ENCODE measurements at regions not wholly inside any gene's neighbourhood (a gene's known extent, or its start where the extent isn't known, plus 50 kb on each side); places are given as distances from the start of the nearest gene placed in this dataset.
A peak's percentile ranks its signal among the peaks of the same experiment; 100 is the strongest.
"Not testable (repeated sequence)": the region's sequence is repeated elsewhere in the genome, so short reads cannot be mapped to it uniquely, and the experiment has no call there.

DNA sequence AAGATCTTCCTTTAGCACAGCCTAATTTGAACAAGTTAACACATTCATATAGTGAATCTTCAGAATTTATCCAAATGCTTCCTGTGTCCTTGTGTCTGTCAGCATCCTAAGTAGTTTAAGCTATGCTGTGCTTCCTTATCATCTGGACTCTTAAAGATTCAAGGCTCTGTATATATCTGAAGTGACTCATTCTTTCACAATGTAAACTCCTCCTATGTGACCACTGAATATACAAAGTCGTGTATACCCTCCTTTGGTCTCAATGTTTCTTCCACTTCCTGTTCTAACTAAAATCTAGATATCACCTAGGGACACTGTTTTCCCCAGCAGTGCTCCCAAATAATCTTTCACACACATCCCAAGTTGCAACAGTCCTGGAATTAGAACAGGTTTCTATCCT lies 935.7 kb upstream of the NUDT12 start:
- Histone ChIP-seq H3K4me3 (no peak overlapping the region), H3K9ac (no peak overlapping the region), H4K20me1 (no peaks in the 10 kb centered on the region), H3K9me3 (replicated peaks in 1 of 11) (peaks cover 0 to 4% (median 0%) of the 10 kb centered on the region in 11 experiments; a peak in 1 of 22 replicates), H3K4me1 (no peaks in the 10 kb centered on the region), H3K27me3 (no peaks in the 10 kb centered on the region), H3K4me2 (no peak overlapping the region), H3K27ac (no peak overlapping the region), H3K36me3 (no peaks in the 10 kb centered on the region)
- no peak for TF ChIP-seq Cebpa-rat (IDR thresholded peaks at IDR 0.05)

DNA sequence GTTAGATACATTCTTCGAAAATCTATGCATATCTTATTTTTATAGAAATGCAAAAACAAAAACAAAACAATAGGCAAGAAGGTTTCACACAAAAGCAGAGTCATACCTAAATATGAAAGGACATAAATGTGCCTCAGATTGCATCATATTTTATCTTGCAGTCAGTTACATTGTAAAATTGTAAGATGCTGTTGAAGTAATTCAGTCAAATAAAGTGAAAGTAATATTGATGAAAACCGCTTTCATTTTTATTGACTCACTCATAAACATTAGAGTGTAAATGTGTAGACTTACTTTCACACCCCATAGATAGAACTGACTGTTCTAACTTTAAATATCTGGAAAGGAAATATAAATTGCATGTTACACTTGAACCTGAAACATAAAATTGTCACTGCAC lies 931.5 kb upstream of the NUDT12 start:
- no peaks in the 10 kb centered on the region for H3K4me1 ChIP-seq
- H3K9ac ChIP-seq, result no peak overlapping the region
- H3K27me3 ChIP-seq, result no peaks in the 10 kb centered on the region
- peaks cover 0 to 1% (median 0%) of the 10 kb centered on the region in 11 experiments; a peak in 1 of 22 replicates for H3K9me3 ChIP-seq (replicated peaks in 1 of 11)
- no peaks in the 10 kb centered on the region for H4K20me1 ChIP-seq
- no peak overlapping the region for H3K4me2 ChIP-seq
- TF ChIP-seq Cebpa-rat (IDR thresholded peaks at IDR 0.05), result no peak
- no peak overlapping the region for H3K4me3 ChIP-seq
- H3K27ac ChIP-seq, result no peak overlapping the region
- H3K36me3 ChIP-seq, result no peaks in the 10 kb centered on the region

DNA sequence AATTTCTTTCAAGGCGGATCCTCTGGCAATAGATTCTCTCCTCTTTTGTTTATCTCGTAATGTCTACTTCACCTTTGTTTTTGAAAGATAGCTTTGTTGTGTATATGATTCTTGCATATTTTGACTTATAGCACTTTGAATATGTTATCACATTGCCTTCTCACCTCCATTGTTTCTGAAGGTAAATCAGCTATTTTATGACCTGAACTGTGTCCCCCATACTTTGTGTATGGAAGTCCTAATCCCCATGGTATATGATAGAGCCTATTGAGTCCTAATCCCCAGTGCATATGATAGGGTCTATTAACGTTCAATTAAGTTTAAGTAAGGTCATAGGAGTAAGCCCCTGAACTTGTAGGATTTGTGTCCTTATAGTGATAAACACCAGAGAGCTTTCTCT lies 910.2 kb upstream of the NUDT12 start:
- H3K36me3 ChIP-seq, result no peaks in the 10 kb centered on the region
- H3K4me3 ChIP-seq, result no peak overlapping the region
- no peaks in the 10 kb centered on the region for H4K20me1 ChIP-seq
- peaks cover 8 to 21% (median 13%) of the 10 kb centered on the region in 11 experiments; a peak in 19 of 22 replicates for H3K9me3 ChIP-seq (replicated peaks in 1 of 11)
- no peak overlapping the region for H3K4me2 ChIP-seq
- H3K27me3 ChIP-seq, result no peaks in the 10 kb centered on the region
- TF ChIP-seq Cebpa-rat (IDR thresholded peaks at IDR 0.05), result no peak
- no peak overlapping the region for H3K27ac ChIP-seq
- no peaks in the 10 kb centered on the region for H3K4me1 ChIP-seq
- no peak overlapping the region for H3K9ac ChIP-seq

DNA sequence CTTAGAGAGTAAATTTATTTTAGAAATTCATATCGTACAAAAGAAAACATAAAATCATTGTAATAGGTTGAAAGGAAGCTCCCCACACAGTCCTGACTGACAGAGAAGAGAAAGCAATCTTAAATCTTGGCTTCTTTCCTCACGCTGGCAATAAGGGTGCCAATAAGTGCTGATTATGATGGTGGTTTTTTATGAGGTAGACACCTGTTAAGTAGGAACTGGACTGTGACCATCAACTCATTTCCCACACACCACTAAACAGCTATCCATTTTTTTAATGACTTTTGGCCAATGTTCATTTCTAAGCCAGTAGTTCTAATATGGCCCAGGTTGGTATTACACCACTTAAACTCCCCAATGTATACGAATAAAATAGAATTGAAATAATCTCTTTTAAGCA lies 893.5 kb upstream of the NUDT12 start:
- Histone ChIP-seq H3K9me3 (replicated peaks in 1 of 11) (peaks cover 0 to 11% (median 4%) of the 10 kb centered on the region in 11 experiments; a peak in 4 of 22 replicates), H3K36me3 (no peaks in the 10 kb centered on the region), H3K4me3 (no peak overlapping the region), H3K4me2 (no peak overlapping the region), H3K4me1 (no peaks in the 10 kb centered on the region), H3K27ac (no peak overlapping the region), H3K9ac (no peak overlapping the region), H4K20me1 (no peaks in the 10 kb centered on the region), H3K27me3 (no peaks in the 10 kb centered on the region)
- TF ChIP-seq Cebpa-rat (IDR thresholded peaks at IDR 0.05), result no peak

DNA sequence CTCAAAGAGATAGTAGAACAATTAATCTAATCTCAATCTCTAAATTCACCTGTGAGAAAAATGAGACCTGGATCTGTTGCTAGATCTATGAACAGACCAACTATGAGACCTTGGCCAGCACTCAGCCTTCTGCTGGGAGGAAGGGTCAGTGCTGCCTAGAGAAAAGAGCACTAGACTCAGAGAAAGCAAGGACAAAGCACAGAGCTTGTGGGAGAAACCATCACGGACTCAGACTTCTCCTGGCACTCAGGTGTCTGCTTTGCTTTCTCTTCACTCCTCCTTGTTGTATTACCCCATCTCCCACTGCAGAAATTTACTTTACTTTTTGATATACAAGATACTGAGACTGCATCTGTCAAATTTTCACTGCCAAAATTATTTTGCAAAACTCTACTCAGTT lies 890.0 kb upstream of the NUDT12 start:
- Histone ChIP-seq H3K9me3 (replicated peaks in 1 of 11) (peaks cover 0 to 7% (median 0%) of the 10 kb centered on the region in 11 experiments; a peak in 1 of 22 replicates), H4K20me1 (no peaks in the 10 kb centered on the region), H3K27me3 (no peaks in the 10 kb centered on the region), H3K4me2 (no peak overlapping the region), H3K4me3 (no peak overlapping the region), H3K4me1 (no peaks in the 10 kb centered on the region), H3K27ac (no peak overlapping the region), H3K36me3 (no peaks in the 10 kb centered on the region), H3K9ac (no peak overlapping the region)
- no peak for TF ChIP-seq Cebpa-rat (IDR thresholded peaks at IDR 0.05)

DNA sequence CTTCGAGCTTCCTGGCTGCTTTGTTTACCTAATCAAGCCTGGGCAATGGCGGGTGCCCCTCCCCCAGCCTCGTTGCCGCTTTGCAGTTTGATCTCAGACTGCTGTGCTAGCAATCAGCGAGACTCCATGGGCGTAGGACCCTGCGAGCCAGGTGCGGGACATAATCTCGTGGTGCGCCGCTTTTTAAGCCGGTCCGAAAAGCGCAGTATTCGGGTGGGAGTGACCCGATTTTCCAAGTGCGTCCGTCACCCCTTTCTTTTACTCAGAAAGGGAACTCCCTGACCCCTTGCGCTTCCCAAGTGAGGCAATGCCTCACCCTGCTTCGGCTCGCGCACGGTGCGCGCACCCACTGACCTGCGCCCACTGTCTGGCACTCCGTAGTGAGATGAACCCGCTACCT lies 889.3 kb upstream of the NUDT12 start:
- H3K9ac ChIP-seq; H3K27ac ChIP-seq; H3K4me1 ChIP-seq; H3K9me3 ChIP-seq (replicated peaks in 1 of 11); H3K27me3 ChIP-seq; H3K4me2 ChIP-seq; H3K4me3 ChIP-seq; H3K36me3 ChIP-seq; H4K20me1 ChIP-seq: not testable (repeated sequence)

DNA sequence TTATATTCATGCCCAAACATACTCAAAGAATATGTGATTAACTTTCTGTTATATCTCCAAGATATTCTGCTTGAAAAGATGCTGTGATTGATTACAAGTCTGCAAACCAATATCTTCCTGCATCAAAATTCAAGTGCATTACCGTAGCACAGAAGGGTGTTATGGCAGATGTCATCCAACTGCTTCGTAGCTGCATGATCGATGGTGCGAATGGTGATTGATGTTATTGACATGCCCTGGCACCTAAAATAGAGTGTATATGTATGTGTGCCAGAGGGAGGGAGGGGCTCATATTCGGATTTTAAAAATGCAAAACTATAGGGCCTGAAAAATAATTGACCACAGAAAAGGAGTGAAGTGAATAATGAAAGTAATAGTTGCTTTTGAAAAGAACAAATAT lies 882.1 kb upstream of the NUDT12 start:
- H3K4me3 ChIP-seq, result no peak overlapping the region; a peak in 1 of 20 replicates
- TF ChIP-seq Cebpa-rat (IDR thresholded peaks at IDR 0.05), result no peak

DNA sequence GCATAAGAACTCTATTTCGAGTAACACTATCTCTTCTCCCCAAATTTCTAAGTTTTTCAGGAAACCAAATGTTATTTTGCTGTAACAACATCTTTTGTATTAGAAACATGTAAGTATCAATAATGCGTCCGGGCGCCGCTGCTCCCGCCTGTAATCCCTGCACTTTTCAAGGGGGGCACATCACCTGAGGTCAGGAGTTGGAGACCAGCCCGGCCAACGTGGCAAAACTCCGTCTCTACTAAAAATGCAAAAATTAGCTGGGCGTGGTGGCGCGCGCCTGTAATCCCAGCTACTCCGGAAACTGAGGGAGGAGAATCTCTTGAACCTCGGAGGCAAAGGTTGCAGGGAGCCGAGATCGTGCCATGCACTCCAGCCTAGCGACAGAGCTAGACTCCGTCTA lies 881.1 kb upstream of the NUDT12 start:
- Histone ChIP-seq H3K4me3 (no peak overlapping the region), H3K27me3 (no peaks in the 10 kb centered on the region), H3K36me3 (no peaks in the 10 kb centered on the region), H3K9ac (no peak overlapping the region), H3K27ac (no peak overlapping the region), H3K9me3 (replicated peaks in 1 of 11) (no peaks in the 10 kb centered on the region), H4K20me1 (no peaks in the 10 kb centered on the region), H3K4me1 (peaks cover 0 to 13% (median 4%) of the 10 kb centered on the region in 10 experiments; a peak in 6 of 20 replicates), H3K4me2 (no peak overlapping the region)
- TF ChIP-seq Cebpa-rat (IDR thresholded peaks at IDR 0.05), result no peak

More for the DNA sequence above, 882.1 kb upstream of the NUDT12 start:
- Histone ChIP-seq H3K36me3 (no peaks in the 10 kb centered on the region), H3K9ac (no peak overlapping the region), H3K4me2 (peak overlapping the region; percentile 23 to 65 (median 55); a peak in 17 of 22 replicates), H3K27ac (no peak overlapping the region), H3K4me1 (peaks cover 0 to 13% (median 4%) of the 10 kb centered on the region in 10 experiments; a peak in 6 of 20 replicates), H4K20me1 (no peaks in the 10 kb centered on the region), H3K9me3 (replicated peaks in 1 of 11) (no peaks in the 10 kb centered on the region), H3K27me3 (no peaks in the 10 kb centered on the region)

DNA sequence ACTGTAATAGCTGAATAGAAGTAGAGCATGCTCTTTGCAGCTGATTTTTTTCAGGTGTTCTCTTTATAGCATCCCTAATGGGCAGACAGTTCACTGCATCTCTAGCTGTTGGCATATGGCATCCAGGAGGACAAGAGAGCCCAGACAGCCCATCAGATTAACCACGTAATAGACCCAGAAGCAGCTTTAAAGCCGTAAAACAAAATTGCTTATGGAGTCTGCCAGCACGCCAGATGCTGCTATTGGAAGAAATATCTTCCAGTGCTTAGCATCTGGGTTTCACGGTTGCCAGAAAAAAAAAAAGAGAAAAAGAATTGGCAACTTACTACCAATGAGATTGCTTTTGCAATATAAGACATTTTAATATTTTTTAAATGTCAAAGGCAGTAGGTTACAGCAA lies 869.4 kb upstream of the NUDT12 start:
- no peak for TF ChIP-seq Cebpa-rat (IDR thresholded peaks at IDR 0.05)
- Histone ChIP-seq H3K36me3 (no peaks in the 10 kb centered on the region), H3K27me3 (no peaks in the 10 kb centered on the region), H3K9ac (no peak overlapping the region), H3K27ac (no peak overlapping the region), H3K4me2 (no peak overlapping the region), H4K20me1 (no peaks in the 10 kb centered on the region), H3K9me3 (replicated peaks in 1 of 11) (no peaks in the 10 kb centered on the region), H3K4me1 (no peaks in the 10 kb centered on the region), H3K4me3 (no peak overlapping the region)

DNA sequence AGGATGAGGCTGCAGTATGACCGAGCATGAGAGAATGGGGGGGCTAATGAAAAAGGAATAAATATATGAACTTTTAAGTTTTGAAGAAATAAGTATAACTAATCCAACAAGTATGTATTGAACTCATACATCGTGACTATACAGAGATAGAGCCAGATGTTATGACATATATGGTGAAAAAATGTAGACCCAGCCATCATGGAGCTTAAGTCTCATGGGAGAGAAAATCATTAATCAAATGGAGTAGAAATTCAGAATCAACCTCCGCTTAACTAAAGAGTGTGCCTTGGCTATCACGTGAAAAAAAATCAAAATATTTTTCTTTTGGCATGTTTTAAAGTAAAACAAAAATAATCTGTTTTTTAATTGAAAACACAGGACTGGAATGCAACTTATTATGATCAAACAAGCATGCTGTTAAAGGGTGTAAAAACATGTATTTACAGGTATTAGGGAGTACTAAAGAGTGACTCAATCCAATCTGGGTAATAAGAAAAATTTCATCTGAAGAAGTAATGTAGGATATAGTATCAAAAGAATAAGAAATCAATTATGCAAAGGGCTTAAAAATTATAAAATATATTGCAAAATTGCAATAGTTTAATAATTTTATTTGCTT lies 868.5 kb upstream of the NUDT12 start:
- Histone ChIP-seq H3K36me3 (no peaks in the 10 kb centered on the region), H3K27ac (no peak overlapping the region), H3K4me2 (no peak overlapping the region), H4K20me1 (no peaks in the 10 kb centered on the region), H3K4me3 (no peak overlapping the region), H3K4me1 (no peaks in the 10 kb centered on the region), H3K9me3 (replicated peaks in 1 of 11) (no peaks in the 10 kb centered on the region), H3K9ac (no peak overlapping the region), H3K27me3 (no peaks in the 10 kb centered on the region)
- no peak for TF ChIP-seq Cebpa-rat (IDR thresholded peaks at IDR 0.05)
